ENCODE measurements at regions not wholly inside any gene's neighbourhood (a gene's known extent, or its start where the extent isn't known, plus 50 kb on each side); places are given as distances from the start of the nearest gene placed in this dataset.

- FAIRE-seq: no peak
Observed at GRCh38 chr4:54359919-54360650, 131.0 kb downstream of the PDGFRA start.

- no peak for FAIRE-seq
Observed at GRCh38 chr4:54363037-54363436, 133.9 kb downstream of the PDGFRA start.

GRCh38 chr4:54365691-54366090 lies 136.6 kb downstream of the PDGFRA start:
- no peak for FAIRE-seq

GRCh38 chr4:54367059-54367458 lies 138.0 kb downstream of the PDGFRA start:
- no peak for FAIRE-seq

- FAIRE-seq: no peak
Observed at GRCh38 chr4:54368281-54369265, 139.5 kb downstream of the PDGFRA start.

GRCh38 chr4:54371173-54371572 lies 142.1 kb downstream of the PDGFRA start:
- FAIRE-seq: no peak

GRCh38 chr4:54372951-54373350 lies 143.9 kb downstream of the PDGFRA start:
- no peak for FAIRE-seq

- no peak for FAIRE-seq
Observed at GRCh38 chr4:54373718-54374210, 144.7 kb downstream of the PDGFRA start.

GRCh38 chr4:54378461-54378860 lies 149.4 kb downstream of the PDGFRA start:
- no peak for FAIRE-seq

- FAIRE-seq: no peak
Observed at GRCh38 chr4:54384152-54384551, 155.1 kb downstream of the PDGFRA start.

GRCh38 chr4:54384563-54384962 lies 155.5 kb downstream of the PDGFRA start:
- FAIRE-seq: no peak

- FAIRE-seq: no peak
Observed at GRCh38 chr4:54386042-54386669, 157.1 kb downstream of the PDGFRA start.

- no peak for FAIRE-seq
Observed at GRCh38 chr4:54386693-54387092, 157.6 kb downstream of the PDGFRA start.

- no peak for FAIRE-seq
Observed at GRCh38 chr4:54390670-54391069, 161.6 kb downstream of the PDGFRA start.

GRCh38 chr4:54391104-54391503 lies 162.0 kb downstream of the PDGFRA start:
- FAIRE-seq: no peak

GRCh38 chr4:54392479-54392878 lies 163.4 kb downstream of the PDGFRA start:
- FAIRE-seq: no peak

GRCh38 chr4:54393243-54393642 lies 164.2 kb downstream of the PDGFRA start:
- no peak for FAIRE-seq

GRCh38 chr4:54395013-54395527 lies 166.0 kb downstream of the PDGFRA start:
- no peak for FAIRE-seq

- FAIRE-seq: no peak
Observed at GRCh38 chr4:54400188-54400587, 171.1 kb downstream of the PDGFRA start.

GRCh38 chr4:54400802-54401201 lies 171.7 kb downstream of the PDGFRA start:
- no peak for FAIRE-seq

- FAIRE-seq: no peak
Observed at GRCh38 chr4:54402880-54403480, 173.9 kb downstream of the PDGFRA start.

- FAIRE-seq: no peak
Observed at GRCh38 chr4:54403700-54404453, 174.8 kb downstream of the PDGFRA start.

Measured in colon (tissue), 2 donors.